NCI-H146 treated with DMSO at 0.1 percent for 48 hours (cell line): ENCODE measurements at regions not wholly inside any gene's neighbourhood (a gene's known extent, or its start where the extent isn't known, plus 50 kb on each side); places are given as distances from the start of the nearest gene placed in this dataset.

ENCODE experiments used
- DNase-seq: peaks from one replicate; lab custom pipeline; 2025; ENCODE audit not compliant: unreplicated experiment; lab: John Stamatoyannopoulos, UW

- DNase-seq: no peak
These were observed 207.9 kb upstream of the BLID start for GRCh38 chr11:122323754-122324421.

GRCh38 chr11:122322329-122322728 lies 206.3 kb upstream of the BLID start:
- no peak for DNase-seq

- DNase-seq: no peak
These were observed 204.7 kb upstream of the BLID start for GRCh38 chr11:122320671-122321070.

DNA sequence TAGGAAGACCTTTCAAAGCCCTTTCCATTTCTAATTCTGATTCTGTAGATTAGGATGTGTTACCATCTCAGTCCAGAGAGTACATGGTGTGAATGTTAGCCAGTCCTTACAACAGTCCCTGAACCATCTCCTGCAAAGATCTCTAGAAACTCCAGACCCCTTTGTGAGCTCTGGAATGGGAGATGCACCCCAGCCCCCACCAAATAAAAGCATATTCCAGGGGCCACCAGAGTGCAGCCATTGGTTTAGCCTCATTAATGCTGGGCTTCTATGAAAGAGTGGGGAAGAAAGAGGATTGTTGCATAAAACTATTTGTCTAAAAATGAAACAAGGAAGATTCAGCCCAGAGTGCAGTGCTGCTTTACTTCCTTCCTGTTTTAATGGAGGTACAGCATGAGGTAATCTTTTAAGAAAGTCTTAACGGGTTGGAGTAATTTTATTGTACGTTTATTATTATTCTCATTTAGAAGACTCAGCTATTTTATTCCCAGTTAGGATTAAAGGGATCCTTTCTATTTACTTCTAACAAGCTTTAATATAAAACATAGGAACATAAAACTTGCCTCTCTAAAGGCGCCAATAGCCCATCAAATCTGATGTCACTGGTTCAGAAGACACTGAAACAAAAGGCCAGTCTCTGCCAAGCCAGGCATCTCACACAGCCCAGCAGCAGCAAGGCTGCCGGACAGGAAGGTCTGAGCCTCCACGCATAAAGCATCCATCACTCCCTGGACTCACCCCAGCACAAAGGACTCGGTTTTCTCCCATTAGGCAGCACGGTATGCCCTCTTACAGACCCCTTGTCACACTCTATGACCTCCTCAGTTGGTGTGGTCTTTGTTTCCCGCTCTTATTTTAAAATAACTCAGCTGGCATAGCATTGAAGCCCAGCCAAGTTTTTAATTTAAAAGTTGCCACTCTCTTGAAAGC lies 203.9 kb upstream of the BLID start:
- no peak for DNase-seq

DNA sequence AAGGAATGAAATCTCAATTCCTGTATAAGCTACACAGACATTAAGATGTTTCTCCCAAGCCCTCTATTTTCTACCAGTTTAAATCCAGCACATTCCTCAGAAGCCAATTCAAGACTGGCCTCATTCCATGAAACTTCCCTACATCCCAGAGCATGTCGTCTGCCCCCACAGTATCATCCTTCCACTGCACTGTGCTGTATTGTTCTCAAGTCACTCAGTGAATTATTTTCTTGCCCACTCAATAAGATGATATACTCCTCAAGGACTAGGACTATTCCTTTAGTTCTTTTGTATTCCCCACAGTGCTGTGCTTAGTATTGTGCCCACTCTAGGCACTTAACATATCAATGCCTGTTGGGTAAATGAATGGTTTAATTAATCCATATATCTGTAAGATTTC lies 203.1 kb upstream of the BLID start:
- DNase-seq: no peak

GRCh38 chr11:122317305-122317704 lies 201.3 kb upstream of the BLID start:
- DNase-seq: no peak

GRCh38 chr11:122313581-122313980 lies 197.6 kb upstream of the BLID start:
- DNase-seq: no peak

DNA sequence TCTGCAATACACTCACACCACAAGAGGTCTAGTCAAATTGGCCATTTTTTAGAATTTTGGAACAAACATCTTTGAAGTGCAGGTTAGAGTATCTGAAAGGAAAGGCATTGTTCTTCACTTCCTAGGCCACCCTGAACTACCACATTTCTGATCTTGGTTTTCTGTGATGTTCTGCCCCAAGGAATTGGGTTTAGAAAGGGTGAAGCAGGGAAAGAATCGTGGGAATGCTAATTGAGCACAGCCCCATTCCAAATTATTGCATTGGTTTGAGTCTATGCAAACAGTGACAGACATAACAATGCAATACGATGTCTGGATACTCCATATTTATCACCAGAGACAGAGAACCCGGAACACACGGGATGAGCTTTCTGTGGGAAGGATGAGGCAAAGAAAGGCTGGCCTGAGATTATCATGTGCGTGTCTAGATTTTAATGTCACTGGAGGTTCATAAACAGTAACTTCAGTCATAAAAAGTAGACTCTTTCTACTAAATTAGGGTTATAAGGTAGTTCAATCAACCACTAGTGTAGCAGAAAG lies 195.3 kb upstream of the BLID start:
- DNase-seq: no peak

DNA sequence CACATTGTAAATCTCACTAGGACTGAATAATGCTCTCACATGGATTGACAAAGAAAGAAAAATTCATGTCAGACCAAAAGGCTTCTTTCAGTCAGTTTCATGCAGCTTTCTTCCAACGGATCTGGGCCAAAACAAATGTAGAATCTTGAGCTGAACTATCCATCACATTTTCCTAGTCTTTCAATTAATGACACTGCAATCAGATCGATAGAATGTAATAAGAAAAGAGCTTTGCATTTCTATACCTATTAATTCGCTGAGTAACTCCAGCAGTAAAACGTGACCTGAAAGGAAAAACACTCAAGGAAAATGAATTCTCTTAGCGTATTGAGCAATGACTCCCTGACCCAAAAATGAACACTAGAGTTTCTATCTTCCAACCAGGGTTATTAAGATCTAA lies 194.8 kb upstream of the BLID start:
- no peak for DNase-seq

- DNase-seq: no peak
These were observed 193.4 kb upstream of the BLID start for GRCh38 chr11:122309262-122309925.

GRCh38 chr11:122308226-122308625 lies 192.2 kb upstream of the BLID start:
- DNase-seq: no peak

DNA sequence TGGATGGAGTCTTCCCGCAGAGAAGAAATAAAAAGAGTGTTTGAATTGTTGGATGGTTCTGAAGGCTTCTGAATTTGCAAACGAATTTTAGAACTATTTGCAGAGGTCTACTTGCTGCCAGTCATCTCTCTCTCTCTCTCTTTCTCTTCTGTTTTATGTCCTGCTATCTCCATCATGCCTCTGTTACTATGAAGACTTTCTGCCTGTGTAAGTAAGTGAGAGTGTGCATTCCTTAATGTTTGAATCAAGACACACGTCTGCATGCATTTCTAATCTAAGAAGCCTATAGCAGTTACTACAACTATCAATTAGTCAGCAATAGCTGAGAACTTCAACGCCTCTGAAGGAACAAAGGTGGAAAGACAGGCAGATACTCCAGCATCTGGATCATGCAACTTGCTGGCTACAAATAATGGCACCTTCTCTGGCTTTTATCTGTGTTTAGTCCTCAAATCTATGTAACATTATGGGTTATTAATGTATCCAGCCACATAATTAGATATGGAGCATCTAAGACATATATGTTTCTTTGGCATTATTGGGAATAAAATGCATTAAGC lies 191.5 kb upstream of the BLID start:
- DNase-seq: no peak

- DNase-seq: no peak
These were observed 190.9 kb upstream of the BLID start for GRCh38 chr11:122306831-122307391.

DNA sequence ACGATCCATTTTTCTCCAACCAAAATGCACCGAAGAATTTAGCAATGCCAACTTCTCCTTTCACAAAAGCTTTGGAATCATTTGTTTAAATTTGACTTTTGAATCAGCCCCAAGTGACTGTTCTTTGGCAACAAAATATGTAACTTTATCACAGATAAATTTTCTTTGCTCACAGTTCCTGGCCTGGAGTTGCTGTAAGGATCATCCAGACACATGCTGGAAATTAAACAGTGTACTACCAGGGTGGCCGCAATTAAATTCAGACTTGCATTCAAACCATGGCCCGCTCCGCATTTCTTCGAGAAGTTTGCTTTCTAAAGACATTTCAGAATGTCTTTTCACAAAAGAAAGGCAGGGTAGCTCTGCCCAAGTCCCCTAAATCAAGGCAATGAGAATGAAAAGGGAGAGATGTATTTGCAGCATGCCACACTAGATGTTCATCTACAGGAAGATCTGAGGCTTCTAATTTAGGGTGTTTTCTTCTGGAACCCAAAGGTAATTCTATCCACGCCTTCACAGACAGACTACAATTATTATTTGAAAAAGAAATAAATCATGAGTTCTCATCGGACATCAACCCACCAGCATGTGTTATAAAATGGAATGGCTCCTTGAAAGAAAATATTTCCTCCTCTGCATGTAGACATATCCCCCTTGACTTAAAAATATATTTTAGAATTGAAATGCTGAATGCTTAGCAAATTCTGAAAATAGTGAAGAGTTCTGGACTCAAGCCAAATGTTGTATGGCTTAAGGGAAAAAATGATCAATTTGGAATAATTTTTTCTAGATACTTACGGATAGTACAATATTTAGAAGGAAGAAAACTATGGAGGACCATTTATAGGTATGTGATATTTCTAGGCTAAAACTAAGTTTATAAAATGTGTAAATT lies 189.7 kb upstream of the BLID start:
- no peak for DNase-seq

GRCh38 chr11:122304973-122305372 lies 189.0 kb upstream of the BLID start:
- DNase-seq: no peak

DNA sequence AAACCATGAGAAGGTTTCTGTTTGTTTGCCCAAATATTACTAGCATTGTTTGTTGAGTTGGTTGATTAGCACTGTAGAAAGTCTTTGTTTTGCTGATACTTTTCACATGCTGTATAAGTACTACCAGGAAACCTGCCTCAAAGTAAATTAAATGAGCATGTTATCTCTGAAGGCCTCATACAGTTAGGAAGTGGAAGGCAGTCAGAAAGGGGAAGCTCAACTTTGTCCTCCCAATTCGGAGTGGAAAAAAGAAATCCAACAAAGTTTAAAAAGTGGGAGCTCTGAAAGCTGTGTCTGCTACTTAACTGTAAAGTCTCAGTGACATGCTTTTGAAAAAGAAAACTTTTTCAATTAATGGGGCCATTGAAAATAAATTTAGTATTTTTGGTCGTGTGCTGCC lies 188.3 kb upstream of the BLID start:
- DNase-seq: no peak

DNA sequence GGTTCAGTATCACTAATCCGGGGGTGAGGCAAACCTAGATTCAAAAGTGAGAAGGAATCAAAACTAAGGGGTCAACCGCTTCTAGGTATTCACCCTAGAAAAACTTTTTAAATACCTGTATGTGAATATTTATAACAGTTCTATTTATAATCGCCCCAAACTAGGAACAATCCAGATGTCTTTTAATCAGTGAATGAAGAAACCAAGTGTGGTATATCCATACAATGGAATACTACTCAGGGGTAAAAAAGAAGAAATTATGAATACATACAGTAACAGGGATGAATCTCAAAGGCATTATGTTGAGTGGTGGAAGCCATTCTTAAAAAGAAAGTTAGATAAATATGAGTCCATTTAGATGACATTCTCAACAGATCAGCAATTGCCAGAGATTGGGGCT lies 178.0 kb upstream of the BLID start:
- no peak for DNase-seq

GRCh38 chr11:122293296-122294023 lies 177.4 kb upstream of the BLID start:
- DNase-seq: no peak

DNA sequence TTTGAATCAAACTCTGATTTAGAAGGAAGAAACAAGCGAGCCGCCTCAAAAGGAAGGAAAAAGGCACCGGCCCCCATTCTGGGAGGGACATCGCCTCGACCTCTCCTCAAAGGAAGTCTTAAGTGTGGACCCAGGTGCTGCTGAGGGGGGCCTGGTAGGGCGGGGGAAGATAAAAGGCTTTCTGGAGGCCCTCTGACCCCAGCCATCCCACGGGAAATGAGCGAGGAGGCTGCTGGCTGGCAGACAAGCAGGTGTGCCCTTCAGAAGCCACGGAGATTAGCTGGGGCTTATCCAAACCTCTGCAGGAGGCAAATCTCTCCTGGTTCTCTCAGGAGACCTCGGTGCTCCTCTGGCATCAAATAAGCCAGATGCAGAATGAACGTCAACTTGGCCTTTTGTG lies 171.4 kb upstream of the BLID start:
- no peak for DNase-seq
